ENCODE measurements at regions not wholly inside any gene's neighbourhood (a gene's known extent, or its start where the extent isn't known, plus 50 kb on each side); places are given as distances from the start of the nearest gene placed in this dataset.

DNA sequence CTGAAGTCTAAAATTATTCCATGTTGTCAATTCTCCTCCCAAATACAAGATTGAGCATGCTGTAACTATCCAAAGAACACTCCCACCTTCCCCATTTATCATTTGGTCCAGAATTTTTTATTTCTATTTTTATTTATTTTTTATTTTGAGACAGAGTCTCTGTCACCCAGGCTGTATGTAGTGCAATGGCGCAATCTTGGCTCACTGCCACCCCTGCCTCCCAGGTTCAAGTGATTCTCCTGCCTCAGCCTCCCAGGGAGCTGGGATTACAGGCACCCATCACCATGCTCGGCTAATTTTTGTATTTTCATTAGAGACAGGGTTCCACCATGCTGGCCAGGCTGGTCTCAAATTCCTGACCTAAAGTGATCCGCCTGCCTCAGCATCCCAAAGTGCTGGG is 306.8 kb downstream of the KLF12 start:
- TF ChIP-seq, protein P1, sequence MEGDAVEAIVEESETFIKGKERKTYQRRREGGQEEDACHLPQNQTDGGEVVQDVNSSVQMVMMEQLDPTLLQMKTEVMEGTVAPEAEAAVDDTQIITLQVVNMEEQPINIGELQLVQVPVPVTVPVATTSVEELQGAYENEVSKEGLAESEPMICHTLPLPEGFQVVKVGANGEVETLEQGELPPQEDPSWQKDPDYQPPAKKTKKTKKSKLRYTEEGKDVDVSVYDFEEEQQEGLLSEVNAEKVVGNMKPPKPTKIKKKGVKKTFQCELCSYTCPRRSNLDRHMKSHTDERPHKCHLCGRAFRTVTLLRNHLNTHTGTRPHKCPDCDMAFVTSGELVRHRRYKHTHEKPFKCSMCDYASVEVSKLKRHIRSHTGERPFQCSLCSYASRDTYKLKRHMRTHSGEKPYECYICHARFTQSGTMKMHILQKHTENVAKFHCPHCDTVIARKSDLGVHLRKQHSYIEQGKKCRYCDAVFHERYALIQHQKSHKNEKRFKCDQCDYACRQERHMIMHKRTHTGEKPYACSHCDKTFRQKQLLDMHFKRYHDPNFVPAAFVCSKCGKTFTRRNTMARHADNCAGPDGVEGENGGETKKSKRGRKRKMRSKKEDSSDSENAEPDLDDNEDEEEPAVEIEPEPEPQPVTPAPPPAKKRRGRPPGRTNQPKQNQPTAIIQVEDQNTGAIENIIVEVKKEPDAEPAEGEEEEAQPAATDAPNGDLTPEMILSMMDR (IDR thresholded peaks at IDR 0.05): no peak
- ChIA-PET POLR2A (no interaction called here), CTCF (no interaction called here)
- Mint-ChIP-seq H3K4me3 (no peak overlapping the region), H3K27ac (peak overlapping the region; percentile 25), H3K9me3 (peaks cover 3% of the 10 kb centered on the region), H3K36me3 (ENCODE audit: low read depth) (peaks cover 31% of the 10 kb centered on the region), H3K27me3 (no peaks in the 10 kb centered on the region), H3K4me1 (ENCODE audit: low read depth) (peaks cover 73% of the 10 kb centered on the region)
- Histone ChIP-seq H3K36me3 (ENCODE audit: insufficient read depth, low read length) (no peaks in the 10 kb centered on the region), H3K4me3 (ENCODE audit: low read length) (no peak overlapping the region), H3K4me1 (ENCODE audit: insufficient read depth, low read length) (peaks cover 19% of the 10 kb centered on the region), H3K27me3 (ENCODE audit: control insufficient read depth in 1 of 2, insufficient read depth in 2 of 2, low read length in 2 of 2) (no peaks in the 10 kb centered on the region), H3K9me3 (ENCODE audit: control insufficient read depth in 1 of 2, insufficient read depth in 1 of 2, low read length in 2 of 2) (no peaks in the 10 kb centered on the region), H3K27ac (ENCODE audit: low read depth in 1 of 2, low read length in 2 of 2) (no peak overlapping the region)
- DNase-seq: no peak
- no peak for ATAC-seq (ENCODE audit: poor library complexity)
- intact Hi-C loops (cut with DNase I, micrococcal nuclease): no loop called here

DNA sequence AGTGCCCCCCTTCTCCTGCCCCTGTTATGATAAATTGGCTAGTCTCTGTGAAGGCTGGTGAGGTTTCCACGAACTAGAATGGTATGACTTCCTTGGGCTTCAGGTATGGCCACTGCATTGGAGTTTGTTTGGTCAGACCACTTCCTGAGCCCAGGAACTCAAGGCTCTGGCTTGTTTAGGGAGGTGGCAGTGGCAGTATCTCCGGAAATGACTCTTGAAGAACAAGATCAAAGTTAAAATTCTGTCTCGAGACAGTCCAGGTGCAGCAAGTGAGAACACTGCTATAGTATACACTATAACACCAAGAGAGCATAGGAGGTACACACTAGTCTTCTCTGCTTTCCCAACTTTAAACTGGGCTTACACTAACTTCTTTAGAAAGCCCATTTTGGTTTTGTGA is 309.1 kb downstream of the KLF12 start:
- DNase-seq: peak in 4 of 14 experiments; percentile 8 to 21 (median 15)
- Histone ChIP-seq H3K36me3 (ENCODE audit: insufficient read depth, low read length) (no peaks in the 10 kb centered on the region), H3K9me3 (ENCODE audit: control insufficient read depth in 1 of 2, insufficient read depth in 1 of 2, low read length in 2 of 2) (no peaks in the 10 kb centered on the region), H3K4me3 (ENCODE audit: low read length) (no peak overlapping the region), H3K27me3 (ENCODE audit: control insufficient read depth in 1 of 2, insufficient read depth in 2 of 2, low read length in 2 of 2) (no peaks in the 10 kb centered on the region), H3K27ac (ENCODE audit: low read depth in 1 of 2, low read length in 2 of 2) (no peak overlapping the region), H3K4me1 (ENCODE audit: insufficient read depth, low read length) (peaks cover 19% of the 10 kb centered on the region)
- intact Hi-C loops (cut with DNase I, micrococcal nuclease): no loop called here
- peaks cover 3% of the 10 kb centered on the region for H3K9me3 Mint-ChIP-seq
- no peaks in the 10 kb centered on the region for H3K27me3 Mint-ChIP-seq
- peak overlapping the region; percentile 8 for H3K4me3 Mint-ChIP-seq
- peak; percentile 59 for ATAC-seq (ENCODE audit: poor library complexity)
- H3K4me1 Mint-ChIP-seq (ENCODE audit: low read depth): peaks cover 78% of the 10 kb centered on the region
- CTCF ChIA-PET: no interaction called here
- TF ChIP-seq, protein P1 (IDR thresholded peaks at IDR 0.05): no peak
- peaks cover 41% of the 10 kb centered on the region for H3K36me3 Mint-ChIP-seq (ENCODE audit: low read depth)
- POLR2A ChIA-PET: interaction anchor here (0.9 kb wide), 1 partner anchor 59 kb away, joined by 4 read pairs; no protein-coding TSS in a partner anchor
- H3K27ac Mint-ChIP-seq: peak overlapping the region; percentile 63

DNA sequence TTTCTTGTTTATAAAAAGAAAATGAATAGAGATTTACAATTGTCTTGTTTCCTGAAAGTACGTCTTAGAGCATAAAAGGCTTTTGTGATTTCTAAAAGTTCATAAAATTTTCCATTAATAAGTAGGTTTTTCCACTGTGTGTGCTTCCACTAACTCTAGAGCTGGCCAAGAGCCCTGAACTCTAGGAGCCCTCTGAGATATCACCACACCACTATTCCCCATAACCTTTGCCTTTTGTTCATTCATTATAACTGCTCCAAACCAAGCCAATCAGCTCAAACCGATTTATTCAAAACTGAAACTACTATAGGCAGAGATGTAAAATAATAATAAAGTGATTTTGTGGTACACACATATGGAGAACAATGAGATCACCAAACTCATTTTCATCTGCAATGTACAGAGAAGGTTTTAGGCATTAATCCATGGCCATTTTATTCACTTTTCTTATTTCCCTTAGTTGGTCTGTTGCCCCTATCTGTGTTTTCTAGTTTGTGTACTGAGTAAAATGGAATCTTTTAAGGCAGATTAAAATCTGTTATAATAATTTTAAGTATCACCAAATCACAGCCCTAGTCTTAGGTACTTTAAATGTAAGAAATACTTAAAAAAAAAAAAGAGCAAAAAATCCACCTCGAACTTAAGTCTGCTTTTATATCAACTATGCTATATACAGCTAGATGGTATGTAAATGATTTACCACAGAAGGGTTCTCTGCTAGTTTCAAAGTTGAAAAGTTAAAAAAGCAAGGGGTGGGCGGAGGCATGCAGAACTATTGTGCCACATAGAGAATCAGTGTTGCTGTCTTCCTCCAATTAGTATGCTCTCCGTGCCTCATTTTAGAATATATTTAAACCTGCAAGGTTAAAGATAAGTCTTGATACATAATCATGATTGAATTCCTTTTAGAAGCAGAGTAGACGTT is 311.3 kb downstream of the KLF12 start:
- TF ChIP-seq, protein P1 (IDR thresholded peaks at IDR 0.05): no peak
- H3K9me3 ChIP-seq (ENCODE audit: control insufficient read depth in 1 of 2, insufficient read depth in 1 of 2, low read length in 2 of 2): no peaks in the 10 kb centered on the region
- Mint-ChIP-seq H3K4me1 (ENCODE audit: low read depth) (peaks cover 75% of the 10 kb centered on the region), H3K36me3 (ENCODE audit: low read depth) (peaks cover 53% of the 10 kb centered on the region), H3K27me3 (no peaks in the 10 kb centered on the region), H3K27ac (peak overlapping the region; percentile 54), H3K4me3 (no peak overlapping the region), H3K9me3 (peaks cover 3% of the 10 kb centered on the region)
- peaks cover 22% of the 10 kb centered on the region for H3K4me1 ChIP-seq (ENCODE audit: insufficient read depth, low read length)
- no peak for DNase-seq
- CTCF ChIA-PET: no interaction called here
- ATAC-seq (ENCODE audit: poor library complexity): no peak
- POLR2A ChIA-PET: interaction anchor here (0.7 kb wide), 2 partner anchors 297 to 422 kb away, joined by 3 read pairs; no protein-coding TSS in a partner anchor
- no peak overlapping the region for H3K27ac ChIP-seq (ENCODE audit: low read depth in 1 of 2, low read length in 2 of 2)
- intact Hi-C loops (cut with DNase I, micrococcal nuclease): no loop called here
- no peak overlapping the region for H3K4me3 ChIP-seq (ENCODE audit: low read length)
- no peaks in the 10 kb centered on the region for H3K27me3 ChIP-seq (ENCODE audit: control insufficient read depth in 1 of 2, insufficient read depth in 2 of 2, low read length in 2 of 2)
- H3K36me3 ChIP-seq (ENCODE audit: insufficient read depth, low read length): peaks cover 15% of the 10 kb centered on the region
